HG03460 (cell line): ENCODE measurements at regions not wholly inside any gene's neighbourhood (a gene's known extent, or its start where the extent isn't known, plus 50 kb on each side); places are given as distances from the start of the nearest gene placed in this dataset.
"Not testable (repeated sequence)": the region's sequence is repeated elsewhere in the genome, so short reads cannot be mapped to it uniquely, and the experiment has no call there.

Source experiments
- ATAC-seq: cut with Tn5 transposase; IDR thresholded peaks from one replicate; pipeline ENCODE4 v1.9.1; 2021; ENCODE audit not compliant: unreplicated experiment

DNA sequence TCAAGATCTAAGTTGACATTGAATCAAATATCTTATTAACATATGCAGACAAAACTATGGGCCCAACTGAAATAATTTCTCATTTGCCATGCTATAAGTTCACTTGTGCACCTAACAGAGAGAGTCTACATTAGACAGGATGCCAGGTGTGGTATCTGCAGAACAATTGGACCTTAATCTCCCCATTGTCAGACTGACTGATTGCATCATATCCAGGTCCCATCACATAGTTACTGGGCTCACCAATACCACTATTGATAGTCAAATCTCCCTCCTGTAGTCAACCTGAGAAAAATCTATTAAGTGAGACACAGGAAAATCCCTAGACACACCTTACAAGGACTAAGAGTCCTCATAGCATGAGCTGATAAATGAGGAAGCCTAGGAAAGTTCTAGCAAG lies 156.0 kb upstream of the FRG1 start:
- no peak for ATAC-seq

DNA sequence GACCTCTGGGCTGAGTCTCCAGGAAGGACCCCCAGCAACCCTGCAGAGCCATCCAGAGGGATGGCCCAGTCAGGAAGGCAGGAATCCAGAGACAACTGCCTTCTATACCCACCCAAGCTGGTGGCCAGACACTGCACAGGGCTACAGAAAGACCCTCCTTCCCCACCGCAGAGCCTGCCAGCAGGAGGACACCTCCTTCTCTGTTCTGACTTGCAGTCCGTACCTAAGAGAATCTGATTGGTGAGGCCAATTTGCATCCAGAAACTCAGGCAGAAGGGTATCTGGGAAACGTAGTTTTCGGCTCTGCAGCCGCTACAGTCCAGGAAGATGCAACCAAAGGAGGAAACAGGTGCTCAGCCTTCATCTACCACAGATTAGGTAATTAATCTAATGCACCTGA lies 155.4 kb upstream of the FRG1 start:
- no peak for ATAC-seq

DNA sequence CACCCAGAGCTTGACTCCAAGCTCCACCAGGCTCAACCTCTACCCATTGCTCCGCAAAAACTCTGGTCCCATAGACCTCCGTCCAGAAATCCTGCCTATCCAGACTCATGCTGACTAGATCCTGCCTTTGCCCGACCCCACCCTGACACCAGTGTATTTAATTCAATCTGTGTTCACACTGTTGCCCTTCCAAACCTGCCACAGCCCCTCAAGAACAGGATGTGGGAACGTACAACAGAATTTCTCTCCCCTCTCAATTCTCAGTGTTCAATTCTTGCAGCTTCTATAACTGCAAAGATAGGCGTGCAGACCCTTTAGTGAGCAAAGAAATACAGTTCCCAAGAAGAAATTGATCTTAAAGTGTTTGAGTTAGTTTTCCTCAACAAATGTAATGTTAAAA lies 154.2 kb upstream of the FRG1 start:
- ATAC-seq: no peak

DNA sequence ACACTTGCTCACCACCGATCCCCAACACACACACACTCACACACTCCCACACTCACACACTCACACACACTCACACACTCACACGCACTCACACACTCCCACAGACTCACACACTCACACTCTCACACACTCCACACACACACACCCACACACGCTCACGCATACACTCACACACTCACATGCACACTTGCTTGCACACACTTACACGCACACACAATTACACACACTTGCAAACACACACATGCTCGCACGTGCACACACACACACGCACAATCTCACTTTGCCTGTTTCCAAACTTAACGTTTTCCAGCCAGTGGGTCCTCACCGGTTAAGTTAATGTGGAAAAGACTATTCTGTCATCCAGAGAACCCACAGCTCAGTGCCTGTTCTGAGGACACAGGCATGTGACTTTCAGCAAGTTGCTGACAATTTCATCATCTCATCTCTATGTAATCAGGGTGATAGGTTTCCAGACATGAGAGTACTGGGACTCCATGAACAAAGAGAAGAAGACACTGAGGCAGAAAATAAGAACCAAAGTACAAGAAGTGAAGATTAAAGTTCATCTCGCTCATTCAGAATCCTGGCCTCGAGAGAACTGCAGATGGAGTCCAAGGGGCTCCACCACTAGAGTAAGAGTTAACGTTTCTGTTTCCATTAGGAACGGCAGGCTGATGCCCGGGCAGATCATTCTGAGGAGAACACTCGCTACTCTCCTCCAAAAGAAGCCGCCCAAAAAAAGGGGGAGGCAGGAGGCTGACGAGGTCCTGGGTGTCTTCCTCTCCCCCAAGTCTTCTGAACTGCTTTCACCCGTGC lies 153.2 kb upstream of the FRG1 start:
- no peak for ATAC-seq

DNA sequence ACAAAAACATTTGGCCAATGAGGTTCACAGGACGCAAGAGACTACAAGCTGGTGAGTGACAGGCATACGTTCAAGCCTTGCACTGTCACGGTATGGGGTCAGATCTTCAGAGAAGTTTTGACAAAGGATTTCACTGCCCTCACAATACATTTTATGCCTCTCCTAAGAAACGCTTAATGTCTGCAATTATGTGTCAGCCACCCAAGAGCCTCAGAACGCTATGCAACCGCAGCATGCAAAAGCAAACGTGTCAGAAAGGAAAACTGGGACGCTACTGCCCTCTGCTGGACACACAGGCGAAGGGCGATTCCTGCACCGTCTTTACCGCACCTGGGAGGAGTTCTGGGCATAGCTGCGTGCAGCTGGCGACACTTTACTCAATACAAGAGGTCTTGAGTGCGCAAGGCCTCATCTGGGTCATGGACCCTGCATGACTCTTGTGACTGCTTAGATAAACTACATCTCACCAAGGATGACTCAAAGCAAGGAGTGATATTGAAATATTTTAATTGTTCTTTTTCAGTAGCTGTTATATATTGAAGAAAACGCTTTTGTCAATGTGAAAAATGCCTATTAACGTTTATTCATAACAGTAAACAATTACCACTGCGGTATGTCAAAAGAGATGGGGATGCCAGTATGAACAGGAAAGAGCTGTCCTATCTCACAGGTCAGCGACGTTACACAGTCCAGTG lies 147.6 kb upstream of the FRG1 start:
- peak; percentile 94 for ATAC-seq

DNA sequence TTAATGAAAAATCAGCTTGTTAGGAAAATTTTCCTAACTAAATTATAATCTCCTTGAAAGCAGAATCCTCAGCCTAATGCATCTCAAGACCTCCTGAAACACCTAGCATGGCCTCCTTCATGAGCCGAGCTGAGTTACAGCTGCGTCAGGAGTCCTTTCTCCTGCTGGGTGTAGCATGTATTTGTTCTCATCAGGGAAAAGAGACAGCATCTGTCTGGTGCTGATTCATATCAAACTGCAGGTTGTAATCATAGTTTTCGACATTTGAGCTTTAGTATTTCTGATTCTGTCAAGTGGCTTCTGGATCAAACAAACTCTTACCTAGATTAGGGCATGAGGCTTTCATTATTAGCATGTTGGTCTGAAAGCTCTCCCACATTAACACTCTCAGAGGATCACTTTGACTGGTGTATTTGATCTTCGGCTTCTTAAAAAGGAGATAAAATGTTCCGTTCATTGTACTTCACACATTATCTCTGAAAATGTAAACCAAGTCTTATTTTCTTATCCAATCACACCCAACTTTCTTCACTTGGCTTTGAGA lies 140.1 kb upstream of the FRG1 start:
- no peak for ATAC-seq

DNA sequence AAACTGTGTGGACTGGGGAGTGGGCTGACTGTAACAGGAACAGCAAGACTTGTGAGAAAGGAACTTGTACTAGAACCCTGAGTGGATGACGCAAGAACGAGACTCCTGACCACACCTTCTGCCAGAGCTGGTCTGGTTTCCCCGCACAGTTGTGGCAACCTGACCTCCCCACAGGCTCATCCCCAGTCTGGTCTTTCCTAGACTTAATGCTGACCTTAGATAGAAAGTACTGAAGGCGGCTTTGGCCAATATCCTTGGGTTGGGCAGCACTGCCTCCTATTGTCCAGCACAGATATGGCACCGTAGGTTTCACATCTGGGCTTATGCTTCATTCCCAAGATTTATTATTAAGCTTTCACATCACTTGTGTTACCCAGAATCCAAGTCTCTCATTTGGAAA lies 137.8 kb upstream of the FRG1 start:
- no peak for ATAC-seq

DNA sequence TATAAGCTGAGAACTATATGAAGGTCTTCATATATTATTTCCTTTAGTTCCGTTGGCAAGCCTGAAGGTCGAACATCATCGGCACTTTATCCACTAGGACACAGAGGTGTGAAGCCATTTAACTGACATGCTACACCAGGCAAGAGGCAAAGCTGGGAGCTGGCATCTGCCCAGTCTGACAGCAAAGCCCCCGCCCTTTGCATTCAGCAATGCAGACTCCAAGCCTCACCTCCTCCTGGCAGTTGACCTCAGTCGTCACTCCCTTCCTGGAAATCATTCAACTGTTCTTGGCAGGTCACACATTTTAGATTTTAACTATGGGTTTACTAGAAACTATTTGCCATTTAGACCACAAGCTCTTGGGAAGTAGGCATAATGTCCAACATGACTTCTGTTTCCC lies 135.8 kb upstream of the FRG1 start:
- ATAC-seq: no peak

DNA sequence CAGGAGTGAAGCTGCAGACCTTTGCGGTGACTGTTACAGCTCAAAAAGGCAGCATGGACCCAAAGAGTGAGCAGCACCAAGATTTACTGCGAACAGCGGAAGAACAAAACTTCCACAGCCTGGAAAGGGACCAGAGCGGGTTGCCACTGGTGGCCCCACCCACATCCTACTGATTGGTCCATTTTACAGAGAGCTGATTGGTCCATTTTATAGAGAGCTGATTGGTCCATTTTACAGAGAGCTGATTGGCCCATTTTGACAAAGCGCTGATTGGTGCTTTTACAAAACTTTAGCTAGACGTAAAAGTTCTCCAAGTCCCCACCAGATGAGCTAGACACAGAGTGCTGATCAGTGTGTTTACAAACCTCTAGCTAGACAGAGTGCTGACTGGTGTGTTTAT lies 134.2 kb upstream of the FRG1 start:
- ATAC-seq: no peak

DNA sequence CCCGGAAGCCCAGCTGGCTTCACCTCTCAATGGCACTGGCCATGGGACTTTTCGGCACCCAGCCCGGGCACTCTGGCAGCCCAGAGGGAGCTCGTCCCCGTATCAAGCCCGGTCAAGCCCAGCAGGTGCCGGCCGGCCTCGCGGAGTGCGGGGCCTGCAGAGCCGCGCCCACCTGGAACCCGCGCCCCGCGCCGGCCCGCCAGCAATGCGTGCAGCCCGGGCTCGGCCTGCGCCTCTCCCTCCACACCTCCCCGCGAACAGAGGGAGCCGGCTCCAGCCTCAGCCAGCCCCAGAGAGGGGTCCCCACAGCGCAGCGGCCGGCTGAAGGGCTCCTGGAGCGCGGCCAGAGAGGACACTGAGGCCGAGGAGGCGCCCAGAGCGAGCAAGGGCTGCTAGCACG lies 133.6 kb upstream of the FRG1 start:
- no peak for ATAC-seq

DNA sequence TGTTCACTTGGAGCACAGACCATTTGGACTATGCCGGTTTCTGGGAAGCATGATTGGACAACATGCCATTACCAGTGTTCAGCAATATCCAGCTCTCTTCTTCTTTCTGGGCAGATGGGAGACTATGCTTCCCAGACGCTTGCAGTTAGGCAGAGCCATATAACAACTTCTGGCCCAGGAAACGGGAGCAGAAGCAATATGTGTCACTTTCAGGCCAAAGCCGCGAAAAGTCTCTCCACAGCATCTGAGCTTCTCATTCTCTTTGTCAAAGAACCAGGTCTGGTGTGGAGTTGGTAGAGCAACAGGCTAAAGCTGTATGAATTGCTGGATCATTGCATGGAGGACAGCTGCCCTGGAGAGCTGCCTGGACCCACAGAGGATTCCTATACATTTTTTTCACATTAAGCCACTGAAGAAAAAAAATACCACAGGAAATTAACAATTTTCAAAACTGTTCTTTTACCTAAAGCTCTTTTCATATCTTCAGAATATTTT lies 131.4 kb upstream of the FRG1 start:
- no peak for ATAC-seq

DNA sequence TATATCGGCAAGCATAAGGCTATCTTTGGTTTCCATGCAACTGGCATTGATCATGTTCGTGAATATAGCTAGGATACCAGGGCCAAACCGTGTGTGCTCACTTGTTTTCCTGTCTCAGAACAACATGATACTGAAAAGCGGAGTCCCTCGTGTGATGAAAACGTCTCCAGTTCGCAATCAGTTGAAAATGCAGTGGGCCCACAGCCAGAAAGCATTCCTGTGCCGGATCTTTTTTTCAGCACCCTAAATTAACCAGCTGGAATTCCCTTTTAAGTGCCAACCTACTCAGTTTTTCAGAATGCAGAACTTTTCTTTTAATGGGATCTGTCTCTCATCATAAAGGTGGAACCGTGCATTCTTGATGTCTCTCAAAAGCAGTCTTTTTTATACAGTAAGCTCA lies 130.8 kb upstream of the FRG1 start:
- ATAC-seq: no peak

DNA sequence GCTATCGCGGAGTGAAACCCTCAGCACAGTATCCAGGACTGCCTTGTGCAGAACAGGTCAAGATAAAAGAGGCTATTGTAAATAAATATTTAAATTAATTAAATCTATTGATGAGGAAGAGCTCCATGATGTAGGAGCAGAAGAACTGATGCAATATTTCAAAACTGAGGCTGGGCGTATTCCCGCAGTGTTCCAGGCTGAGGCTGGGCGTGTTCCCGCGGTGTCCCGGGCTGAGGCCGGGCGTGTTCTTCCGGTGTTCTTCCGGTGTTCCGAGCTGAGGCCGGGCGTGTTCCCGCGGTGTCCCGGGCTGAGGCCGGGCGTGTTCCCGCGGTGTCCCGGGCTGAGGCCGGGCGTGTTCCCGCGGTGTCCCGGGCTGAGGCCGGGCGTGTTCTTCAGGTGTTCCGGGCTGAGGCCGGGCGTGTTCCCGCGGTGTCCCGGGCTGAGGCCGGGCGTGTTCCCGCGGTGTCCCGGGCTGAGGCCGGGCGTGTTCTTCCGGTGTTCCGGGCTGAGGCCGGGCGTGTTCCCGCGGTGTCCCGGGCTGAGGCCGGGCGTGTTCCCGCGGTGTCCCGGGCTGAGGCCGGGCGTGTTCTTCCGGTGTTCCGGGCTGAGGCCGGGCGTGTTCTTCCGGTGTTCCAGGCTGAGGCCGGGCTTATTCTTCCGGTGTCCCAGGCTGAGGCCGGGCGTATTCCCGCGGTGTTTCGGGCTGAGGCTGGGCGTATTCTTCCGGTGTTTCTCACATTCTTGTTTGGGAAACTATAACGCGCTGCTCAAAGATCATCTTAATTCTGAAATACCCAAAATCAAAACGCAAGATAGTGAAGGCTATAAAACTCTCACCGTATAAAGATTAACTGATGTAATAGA lies 130.1 kb upstream of the FRG1 start:
- not testable (repeated sequence) for ATAC-seq

DNA sequence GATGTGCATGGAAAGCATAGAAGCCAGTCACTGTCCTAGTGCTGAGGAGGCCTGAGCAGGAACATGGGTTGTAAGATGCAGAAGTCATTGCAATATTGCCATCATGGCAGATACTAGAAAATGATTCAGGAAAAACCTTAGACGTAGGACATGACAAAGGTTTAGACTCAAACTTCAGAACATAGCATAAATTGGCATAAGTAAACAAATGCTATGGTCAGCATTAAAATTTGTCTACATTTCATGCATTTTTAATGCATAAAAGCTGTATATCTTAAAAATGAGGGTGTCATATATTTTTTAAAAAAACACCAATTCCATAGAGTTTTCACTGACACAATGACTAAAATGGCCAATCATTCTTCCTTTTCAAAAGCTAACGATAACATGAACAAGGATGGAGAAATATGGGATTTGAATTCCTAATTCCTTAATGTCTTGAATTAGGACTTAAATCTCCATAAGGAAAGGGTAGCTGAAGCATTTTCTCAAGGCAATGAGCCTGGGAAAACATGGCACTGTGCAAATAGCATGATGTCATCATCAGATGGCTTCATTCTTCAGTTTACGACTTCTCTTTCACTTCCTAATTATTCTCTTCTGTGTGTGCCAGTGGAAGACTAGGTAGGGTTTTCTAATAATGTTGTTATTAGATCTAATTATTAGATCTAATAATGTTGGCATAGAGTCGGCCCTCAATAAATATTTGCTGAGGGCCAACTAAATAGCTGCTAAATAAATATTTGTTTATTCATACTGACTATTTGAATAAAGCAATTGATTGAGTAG lies 125.1 kb upstream of the FRG1 start:
- no peak for ATAC-seq

DNA sequence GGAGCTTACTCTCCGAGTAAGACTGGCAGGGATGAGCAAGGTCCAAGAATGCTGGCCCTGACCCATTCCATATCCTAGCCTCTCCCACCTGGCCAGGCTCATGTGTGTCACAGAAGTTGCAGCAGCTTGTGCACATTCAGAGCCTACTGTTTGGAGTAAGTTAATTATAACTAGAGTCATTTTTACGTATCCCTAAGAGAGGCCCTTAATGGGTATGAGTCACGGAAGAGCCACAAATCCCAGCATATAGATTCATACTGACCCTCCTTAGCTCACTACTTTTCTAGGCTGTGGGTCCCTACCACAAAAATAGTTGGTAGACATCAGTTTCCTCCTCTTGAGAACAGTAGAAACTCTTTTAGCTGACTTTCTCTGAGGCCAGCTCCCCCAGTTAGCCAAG lies 118.3 kb upstream of the FRG1 start:
- ATAC-seq: no peak

DNA sequence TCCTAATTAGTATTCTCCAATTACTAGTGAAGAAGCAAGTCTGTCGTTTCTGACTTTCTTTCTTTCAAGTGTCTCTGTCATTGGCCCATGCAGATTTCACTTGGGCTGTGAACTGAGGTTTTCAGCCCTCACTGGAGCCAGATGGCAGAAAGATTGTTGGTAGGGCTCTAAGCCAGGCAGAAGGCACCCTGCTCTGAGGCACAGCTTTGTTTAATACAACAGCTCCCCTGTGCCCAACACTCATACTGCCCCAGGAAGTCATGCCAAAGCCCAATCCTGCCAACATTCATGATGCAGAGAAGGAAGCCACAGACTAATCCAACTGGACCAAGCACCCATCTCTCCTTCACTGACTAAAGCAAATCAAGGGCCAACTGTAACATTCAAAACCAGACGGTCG lies 117.1 kb upstream of the FRG1 start:
- ATAC-seq: no peak

DNA sequence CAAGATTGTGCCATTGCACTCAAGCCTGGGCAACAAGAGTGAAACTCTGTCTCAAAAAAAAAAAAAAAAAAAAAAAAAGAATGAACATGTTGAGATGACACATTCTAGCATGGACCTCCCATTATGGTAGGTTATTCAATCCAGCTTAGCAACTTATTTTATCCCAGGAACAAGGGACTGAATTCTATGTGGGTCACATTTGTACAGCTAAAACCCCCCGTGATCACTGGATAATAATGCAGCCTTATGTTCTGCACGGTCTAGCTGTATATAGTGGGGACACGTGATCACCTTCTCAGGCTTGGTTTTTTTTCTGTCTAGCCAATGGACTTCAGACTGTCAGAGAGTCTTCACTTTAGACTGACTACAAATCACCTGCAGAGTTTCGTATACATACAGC lies 115.2 kb upstream of the FRG1 start:
- ATAC-seq: no peak

DNA sequence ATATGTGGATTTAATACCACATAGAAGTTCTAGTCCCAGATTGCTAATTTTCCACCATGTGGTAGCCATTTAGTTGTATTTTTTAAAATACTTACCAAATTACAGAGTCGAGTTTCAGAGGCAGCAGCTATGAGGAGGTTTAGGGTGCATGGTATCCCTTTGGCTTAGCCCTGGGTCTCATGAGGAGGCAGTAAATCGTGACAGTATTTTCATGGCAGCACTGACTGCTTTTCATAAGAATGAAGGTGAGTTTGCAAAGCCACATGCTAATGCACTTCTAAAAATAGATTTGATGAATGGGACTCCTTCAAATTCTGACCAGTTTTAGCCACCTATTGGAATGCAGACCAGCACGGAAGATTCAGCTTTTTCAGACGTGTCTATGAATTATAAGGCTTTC lies 114.0 kb upstream of the FRG1 start:
- no peak for ATAC-seq

DNA sequence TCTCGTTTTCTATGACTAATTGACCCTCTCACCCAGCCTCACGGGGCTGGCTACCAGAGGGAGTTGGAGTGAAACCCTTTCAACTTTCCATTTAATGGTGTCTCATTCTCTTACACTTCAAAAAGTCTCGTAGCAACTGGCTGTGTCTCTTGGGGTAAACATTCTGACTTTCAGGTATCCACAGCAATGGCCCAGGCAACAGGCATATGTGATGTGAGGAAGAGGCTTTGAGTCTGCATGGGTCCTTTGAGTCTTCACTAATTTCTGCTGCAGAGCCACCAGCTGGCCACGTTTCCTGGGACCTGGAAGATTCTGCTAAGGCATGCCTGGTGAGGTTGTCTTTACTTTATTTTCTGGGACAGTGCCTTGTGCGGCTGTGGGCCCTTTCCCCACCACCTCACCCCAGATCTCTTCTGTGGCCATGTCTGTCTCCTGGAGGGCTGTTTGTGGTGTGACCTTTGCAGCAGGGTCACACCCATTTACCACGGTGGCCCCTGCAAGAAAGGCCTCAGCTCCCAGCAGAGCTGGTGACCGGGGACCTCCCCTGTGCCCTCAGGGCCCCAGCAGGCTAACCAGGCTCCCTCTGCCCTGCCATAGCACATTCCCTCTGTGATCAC lies 112.5 kb upstream of the FRG1 start:
- ATAC-seq: no peak

DNA sequence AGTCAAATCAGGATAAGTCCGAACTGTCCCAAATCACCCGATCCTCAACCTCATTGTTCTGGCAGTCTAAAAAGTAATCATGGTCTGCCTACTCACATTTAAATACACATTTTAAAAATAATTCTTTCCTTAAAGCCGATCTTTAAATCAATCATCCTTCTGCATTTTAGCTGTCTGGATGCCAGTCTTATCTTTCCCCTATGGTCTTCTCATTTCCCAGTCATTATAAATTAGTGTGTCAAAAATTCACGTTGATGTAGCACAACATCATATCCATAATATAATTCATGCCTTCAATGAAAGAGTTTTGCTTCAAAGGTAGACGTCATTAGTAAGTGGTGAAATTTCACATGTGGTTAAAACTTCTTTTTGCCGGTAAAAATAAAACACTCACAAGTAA lies 108.1 kb upstream of the FRG1 start:
- no peak for ATAC-seq
